GM13976 (cell line): ENCODE measurements at regions not wholly inside any gene's neighbourhood (a gene's known extent, or its start where the extent isn't known, plus 50 kb on each side); places are given as distances from the start of the nearest gene placed in this dataset.

Experiments used
- DNase-seq: peaks from one replicate; pipeline ENCODE4 v3.0.0; 2012; ENCODE audit warnings: low spot score
- in situ Hi-C: fragments of 300-500 bp; cut with MboI; formaldehyde crosslinking; loops from one replicate; pipeline ENCODE4 v1.12.0; 2022; ENCODE audit warnings: low sequenced_read_pairs, mixed read lengths, inconsistent platforms; ENCODE audit not compliant: unreplicated experiment
- TF ChIP-seq, protein P1 (sequence below): IDR thresholded peaks from 2 replicates; pipeline ENCODE4 v1.5.1; 2012; ENCODE audit warnings: borderline replicate concordance, mild to moderate bottlenecking; ENCODE audit not compliant: insufficient read depth; ENCODE audit errors: extremely low read depth, missing control alignments, control extremely low read depth

DNA sequence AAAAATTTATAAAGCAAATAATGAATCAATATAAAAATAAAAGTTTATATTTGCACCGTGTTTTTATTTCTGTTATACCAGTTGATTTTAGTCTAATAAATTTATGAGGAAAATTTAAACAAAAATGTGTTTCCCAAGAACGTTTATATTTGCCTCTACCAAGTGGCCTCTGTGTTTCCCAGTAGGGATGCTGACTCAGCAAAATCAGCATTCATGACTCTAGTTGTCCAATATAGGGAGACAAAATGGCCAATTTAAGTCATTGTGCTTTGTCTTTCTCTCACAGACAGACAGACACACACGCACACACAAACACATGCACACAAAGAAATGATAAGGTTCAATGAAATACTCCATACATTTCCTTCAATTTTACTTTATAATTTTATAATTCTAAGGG, 942.5 kb upstream of the ZWINT start:
- TF ChIP-seq, protein P1, sequence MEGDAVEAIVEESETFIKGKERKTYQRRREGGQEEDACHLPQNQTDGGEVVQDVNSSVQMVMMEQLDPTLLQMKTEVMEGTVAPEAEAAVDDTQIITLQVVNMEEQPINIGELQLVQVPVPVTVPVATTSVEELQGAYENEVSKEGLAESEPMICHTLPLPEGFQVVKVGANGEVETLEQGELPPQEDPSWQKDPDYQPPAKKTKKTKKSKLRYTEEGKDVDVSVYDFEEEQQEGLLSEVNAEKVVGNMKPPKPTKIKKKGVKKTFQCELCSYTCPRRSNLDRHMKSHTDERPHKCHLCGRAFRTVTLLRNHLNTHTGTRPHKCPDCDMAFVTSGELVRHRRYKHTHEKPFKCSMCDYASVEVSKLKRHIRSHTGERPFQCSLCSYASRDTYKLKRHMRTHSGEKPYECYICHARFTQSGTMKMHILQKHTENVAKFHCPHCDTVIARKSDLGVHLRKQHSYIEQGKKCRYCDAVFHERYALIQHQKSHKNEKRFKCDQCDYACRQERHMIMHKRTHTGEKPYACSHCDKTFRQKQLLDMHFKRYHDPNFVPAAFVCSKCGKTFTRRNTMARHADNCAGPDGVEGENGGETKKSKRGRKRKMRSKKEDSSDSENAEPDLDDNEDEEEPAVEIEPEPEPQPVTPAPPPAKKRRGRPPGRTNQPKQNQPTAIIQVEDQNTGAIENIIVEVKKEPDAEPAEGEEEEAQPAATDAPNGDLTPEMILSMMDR = no peak
- in situ Hi-C loops = no loop called here
- no peak for DNase-seq

DNA sequence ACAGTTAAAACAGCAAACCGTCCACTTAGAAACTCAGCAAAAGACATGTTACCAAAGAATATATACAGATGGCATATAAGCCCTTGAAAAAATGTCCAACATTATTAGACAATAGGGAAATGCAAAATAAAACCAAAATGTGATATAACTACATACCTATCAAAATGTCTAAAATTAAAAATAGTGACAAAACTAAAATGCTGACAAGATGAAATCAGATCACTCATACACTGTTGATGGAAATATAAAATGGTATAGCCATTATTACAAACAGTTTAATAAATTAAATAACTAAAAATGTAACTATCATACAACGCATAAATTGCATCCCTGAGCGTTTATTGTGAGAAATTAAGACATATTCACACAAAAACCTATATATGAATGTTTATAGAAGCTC, 939.7 kb upstream of the ZWINT start:
- TF ChIP-seq, protein P1 = no peak
- in situ Hi-C loops = no loop called here
- DNase-seq = no peak

DNA sequence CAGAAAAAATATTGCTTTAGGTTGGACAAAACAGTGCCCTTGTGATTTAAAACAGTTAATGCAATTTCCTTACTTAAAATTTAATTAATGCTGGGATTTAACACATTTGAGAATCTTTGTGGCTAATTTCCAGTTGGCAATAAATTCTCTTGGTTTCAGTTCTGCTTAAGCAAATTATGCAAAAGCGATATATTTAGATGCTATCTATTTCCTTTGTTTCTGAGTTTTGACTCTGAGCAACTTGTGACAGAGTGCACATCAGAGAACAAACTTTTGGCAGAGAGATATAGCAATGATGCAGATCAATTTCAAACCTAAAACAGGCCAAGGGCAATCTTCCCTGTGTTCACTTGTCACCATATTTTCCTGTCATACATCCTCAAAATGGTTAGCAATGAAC, 933.6 kb upstream of the ZWINT start:
- TF ChIP-seq, protein P1 = no peak
- no peak for DNase-seq
- in situ Hi-C loops = no loop called here

DNA sequence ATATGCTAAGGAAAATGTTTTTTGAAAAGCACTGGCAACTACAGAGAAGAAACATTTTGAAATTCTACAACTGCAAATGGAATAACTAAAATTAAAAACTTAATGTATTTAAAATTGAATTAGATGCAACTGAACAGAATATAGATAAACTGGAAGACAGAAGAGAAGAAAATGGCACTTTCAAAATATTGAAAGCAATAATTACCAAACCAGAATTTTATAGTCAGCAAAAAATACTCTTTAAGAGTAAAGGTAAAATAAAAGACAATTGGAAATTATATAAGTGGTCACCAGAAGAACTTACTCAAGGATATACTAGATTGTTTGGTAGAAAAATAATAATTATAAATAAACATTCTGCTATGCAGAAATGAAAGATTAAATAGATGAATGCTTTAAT, 927.7 kb upstream of the ZWINT start:
- in situ Hi-C loops = no loop called here
- no peak for DNase-seq
- TF ChIP-seq, protein P1 = no peak

DNA sequence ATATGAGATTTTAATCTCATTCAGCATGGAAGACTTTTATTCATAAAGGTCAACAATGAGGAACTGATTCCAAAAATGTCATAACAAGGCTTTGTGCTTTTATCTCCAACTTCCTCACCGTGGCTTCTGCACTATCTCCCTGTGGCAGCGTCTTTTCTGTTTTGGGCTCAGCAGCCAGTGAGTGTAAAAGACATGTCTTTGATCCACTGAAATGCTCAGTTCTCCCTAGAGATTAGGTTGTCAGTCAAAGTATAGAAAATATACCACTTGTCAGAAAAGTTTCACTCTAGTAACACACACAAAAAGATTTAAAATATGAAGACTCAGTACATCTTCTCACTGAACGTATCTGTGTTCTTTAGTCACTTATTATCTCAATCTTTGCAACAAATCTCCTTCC, 901.8 kb upstream of the ZWINT start:
- TF ChIP-seq, protein P1 = no peak
- in situ Hi-C loops = no loop called here
- no peak for DNase-seq

DNA sequence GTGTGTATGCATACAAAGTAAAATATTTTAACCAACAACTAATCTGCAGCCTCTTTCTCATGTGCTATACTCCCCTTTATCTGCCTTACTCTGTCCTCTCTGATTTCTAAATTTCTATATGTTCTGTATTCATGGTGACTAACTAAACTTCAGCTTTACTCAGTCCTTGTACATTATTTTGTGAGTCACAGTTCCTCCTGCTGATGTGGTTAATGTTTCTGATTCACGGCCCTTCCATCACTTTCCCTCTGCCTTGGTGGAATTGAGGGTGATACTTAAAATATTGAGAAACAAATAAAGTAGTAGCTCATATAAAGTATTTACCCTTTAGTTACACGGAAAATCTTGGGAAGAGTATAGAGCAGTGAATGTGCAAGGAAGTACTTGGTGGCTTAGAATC, 899.1 kb upstream of the ZWINT start:
- DNase-seq = no peak
- in situ Hi-C loops = no loop called here
- TF ChIP-seq, protein P1 = no peak
